ENCODE measurements at regions not wholly inside any gene's neighbourhood (a gene's known extent, or its start where the extent isn't known, plus 50 kb on each side); places are given as distances from the start of the nearest gene placed in this dataset.

- peaks cover 3% of the 10 kb centered on the region for H3K27me3 ChIP-seq (ENCODE audit: control insufficient read depth, insufficient read depth, low read length)
- no peaks in the 10 kb centered on the region for H3K36me3 ChIP-seq (ENCODE audit: control insufficient read depth, insufficient read depth, low read length)
- no peak for DNase-seq (ENCODE audit: low read depth)
- no peak for TF ChIP-seq CTCF (IDR thresholded peaks at IDR 0.05; ENCODE audit: insufficient read depth, low read length, poor library complexity, severe bottlenecking)
- no peak overlapping the region for H3K4me3 ChIP-seq (ENCODE audit: low read depth, low read length)
Measured at GRCh38 chr3:72223628-72224027, 438.7 kb upstream of the PROK2 start.

DNA sequence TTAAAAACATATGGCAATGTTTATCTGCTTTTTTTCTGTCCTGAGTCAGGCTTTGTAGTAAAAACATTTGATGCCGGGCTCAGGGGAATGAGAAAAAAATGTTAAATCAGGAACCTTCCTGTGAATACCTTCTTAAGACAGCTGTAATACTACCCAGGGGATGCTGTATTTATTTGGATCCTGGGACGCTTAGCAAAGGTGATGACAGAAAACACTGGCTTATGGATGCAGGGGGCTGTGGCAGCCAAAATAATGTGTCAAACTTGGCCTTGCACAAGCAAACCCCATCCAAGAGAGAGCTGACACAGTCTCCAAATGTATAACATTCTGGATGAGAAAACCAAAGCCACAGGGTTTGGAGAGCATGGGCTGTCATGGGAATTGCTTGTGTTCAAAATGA is 438.2 kb upstream of the PROK2 start:
- no peak for TF ChIP-seq CTCF (IDR thresholded peaks at IDR 0.05; ENCODE audit: insufficient read depth, low read length, poor library complexity, severe bottlenecking)
- DNase-seq (ENCODE audit: low read depth): no peak
- H3K27me3 ChIP-seq (ENCODE audit: control insufficient read depth, insufficient read depth, low read length): peaks cover 1% of the 10 kb centered on the region
- H3K4me3 ChIP-seq (ENCODE audit: low read depth, low read length): no peak overlapping the region
- H3K36me3 ChIP-seq (ENCODE audit: control insufficient read depth, insufficient read depth, low read length): no peaks in the 10 kb centered on the region

DNA sequence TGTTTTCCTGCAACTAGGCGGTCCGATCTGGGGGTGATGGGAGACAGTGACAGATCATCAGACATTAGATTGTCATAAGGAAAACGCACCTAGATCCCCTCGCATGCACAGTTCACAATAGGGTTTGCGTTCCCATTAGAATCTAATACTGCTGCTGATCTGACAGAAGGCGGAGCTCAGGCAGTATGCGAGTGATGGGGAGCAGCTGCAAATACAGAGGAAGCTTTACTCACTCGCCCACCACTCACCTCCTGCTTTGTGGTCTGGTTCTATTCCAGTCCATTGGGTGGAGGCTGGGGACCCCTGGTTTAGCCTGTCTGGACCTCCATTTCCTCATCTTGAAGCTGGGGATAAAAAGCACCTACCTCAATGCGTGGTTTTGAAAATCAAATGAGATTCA is 437.5 kb upstream of the PROK2 start:
- Histone ChIP-seq H3K36me3 (ENCODE audit: control insufficient read depth, insufficient read depth, low read length) (no peaks in the 10 kb centered on the region), H3K4me3 (ENCODE audit: low read depth, low read length) (no peak overlapping the region), H3K27me3 (ENCODE audit: control insufficient read depth, insufficient read depth, low read length) (no peaks in the 10 kb centered on the region)
- no peak for TF ChIP-seq CTCF (IDR thresholded peaks at IDR 0.05; ENCODE audit: insufficient read depth, low read length, poor library complexity, severe bottlenecking)
- DNase-seq (ENCODE audit: low read depth): no peak

DNA sequence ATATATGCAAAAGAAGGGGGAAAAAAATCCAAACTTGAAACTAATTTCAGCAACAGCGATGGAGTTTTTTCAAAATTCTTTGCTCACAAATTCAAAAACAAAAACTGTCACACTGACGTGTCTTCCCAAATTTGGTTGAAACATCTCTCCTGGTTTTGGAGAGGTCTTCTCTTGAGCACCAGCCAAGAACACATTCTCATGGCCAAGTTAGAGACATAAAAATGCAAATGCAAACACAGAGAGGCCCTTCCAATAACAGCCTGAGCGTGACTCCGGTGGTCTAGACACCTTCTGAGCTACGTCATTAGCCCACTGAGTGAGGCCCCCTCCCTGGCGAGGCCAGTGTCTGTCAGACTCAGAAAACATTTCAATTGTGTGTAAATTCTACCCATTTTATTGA is 436.0 kb upstream of the PROK2 start:
- no peak for TF ChIP-seq CTCF (IDR thresholded peaks at IDR 0.05; ENCODE audit: insufficient read depth, low read length, poor library complexity, severe bottlenecking)
- Histone ChIP-seq H3K36me3 (ENCODE audit: control insufficient read depth, insufficient read depth, low read length) (no peaks in the 10 kb centered on the region), H3K4me3 (ENCODE audit: low read depth, low read length) (no peak overlapping the region), H3K27me3 (ENCODE audit: control insufficient read depth, insufficient read depth, low read length) (no peaks in the 10 kb centered on the region)
- no peak for DNase-seq (ENCODE audit: low read depth)

DNA sequence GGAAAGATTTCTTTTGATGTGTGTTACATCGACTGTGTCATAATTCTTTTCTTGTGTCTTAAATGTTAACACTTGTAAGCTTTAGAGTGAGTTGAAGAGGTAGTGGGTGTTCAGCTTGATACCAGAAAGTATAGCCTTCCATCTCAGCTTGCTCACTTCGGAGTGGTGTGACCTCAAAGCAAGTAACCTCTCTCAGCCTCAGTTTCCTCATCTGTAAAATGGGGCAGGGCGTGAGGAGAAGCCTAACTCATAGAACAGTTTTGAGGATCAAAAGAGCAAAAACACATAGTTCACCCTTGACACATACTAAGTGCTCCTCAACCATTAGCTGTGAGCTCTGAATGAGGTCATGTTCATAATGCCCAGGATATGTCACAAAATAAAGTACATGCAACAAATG is 434.8 kb upstream of the PROK2 start:
- Histone ChIP-seq H3K4me3 (ENCODE audit: low read depth, low read length) (no peak overlapping the region), H3K27me3 (ENCODE audit: control insufficient read depth, insufficient read depth, low read length) (no peaks in the 10 kb centered on the region), H3K36me3 (ENCODE audit: control insufficient read depth, insufficient read depth, low read length) (no peaks in the 10 kb centered on the region)
- TF ChIP-seq CTCF (IDR thresholded peaks at IDR 0.05; ENCODE audit: insufficient read depth, low read length, poor library complexity, severe bottlenecking): no peak
- DNase-seq (ENCODE audit: low read depth): no peak

- DNase-seq (ENCODE audit: low read depth): no peak
- H3K4me3 ChIP-seq (ENCODE audit: low read depth, low read length): no peak overlapping the region
- H3K27me3 ChIP-seq (ENCODE audit: control insufficient read depth, insufficient read depth, low read length): no peaks in the 10 kb centered on the region
- H3K36me3 ChIP-seq (ENCODE audit: control insufficient read depth, insufficient read depth, low read length): no peaks in the 10 kb centered on the region
- TF ChIP-seq CTCF (IDR thresholded peaks at IDR 0.05; ENCODE audit: insufficient read depth, low read length, poor library complexity, severe bottlenecking): no peak
Measured at GRCh38 chr3:72217570-72217969, 432.6 kb upstream of the PROK2 start.

Measured in kidney epithelial cell (primary cell).